NCI-H82 treated with DMSO at 0.1 percent for 48 hours (cell line): ENCODE measurements at regions not wholly inside any gene's neighbourhood (a gene's known extent, or its start where the extent isn't known, plus 50 kb on each side); places are given as distances from the start of the nearest gene placed in this dataset.
"Not testable (repeated sequence)": the region's sequence is repeated elsewhere in the genome, so short reads cannot be mapped to it uniquely, and the experiment has no call there.

Experiments used
- DNase-seq: peaks from one replicate; lab custom pipeline; 2025; ENCODE audit not compliant: unreplicated experiment; lab: John Stamatoyannopoulos, UW

GRCh38 chr5:145467446-145467845 lies 367.7 kb downstream of the PRELID2 start:
- no peak for DNase-seq

DNA sequence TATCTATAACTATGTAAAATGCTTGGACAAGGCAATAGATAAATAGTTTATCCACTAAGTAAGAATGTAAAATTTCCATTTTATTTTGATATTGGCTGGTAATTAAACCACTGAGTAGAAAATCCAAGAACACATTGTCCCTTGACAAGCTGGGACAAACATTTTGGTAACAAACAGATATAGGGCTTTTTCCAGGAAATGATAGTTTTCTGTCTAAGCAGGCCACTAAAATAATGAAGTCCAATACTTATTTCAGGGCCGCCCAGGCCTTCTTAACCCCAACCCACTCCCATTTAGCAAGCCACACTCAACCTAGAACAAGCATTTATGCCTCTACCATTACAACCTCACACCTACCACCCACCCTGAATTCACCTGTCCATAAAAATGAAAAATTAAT lies 368.6 kb downstream of the PRELID2 start:
- DNase-seq = no peak

DNA sequence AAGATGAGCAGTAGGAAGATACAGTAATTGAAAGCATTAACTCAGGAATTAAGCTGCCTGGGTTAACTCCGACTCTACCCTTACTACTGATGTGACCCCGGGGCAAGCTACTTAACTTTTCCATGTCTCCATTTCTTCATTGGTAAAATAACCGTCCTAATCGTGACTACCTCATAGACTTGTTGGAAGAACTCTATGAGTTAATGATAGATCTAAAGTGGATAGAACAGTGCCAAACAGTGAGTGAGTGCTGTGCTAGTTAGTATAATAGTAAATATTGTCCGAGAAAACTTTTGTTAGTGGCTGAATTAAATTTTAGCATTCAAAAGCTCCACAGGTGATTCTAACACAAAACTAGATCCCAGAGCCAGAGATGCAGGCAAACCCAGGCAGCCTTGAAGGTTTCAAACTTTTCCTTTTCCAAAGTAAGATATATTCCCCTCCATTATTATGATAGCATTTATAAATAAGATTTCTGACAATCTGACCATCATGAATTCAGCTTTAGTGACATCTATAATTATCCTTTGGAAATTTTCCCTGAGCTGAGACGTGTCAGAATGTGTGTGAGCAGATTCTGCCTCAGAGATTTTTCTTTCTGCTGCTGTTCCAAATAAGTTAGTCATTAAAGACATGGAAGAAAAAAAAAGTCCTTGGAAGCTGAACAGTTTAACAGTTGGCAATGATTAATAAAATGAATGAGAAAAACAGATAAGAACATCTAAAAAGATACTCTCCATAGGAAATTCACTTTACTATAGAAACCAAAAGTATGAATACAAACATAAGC lies 369.5 kb downstream of the PRELID2 start:
- no peak for DNase-seq

- no peak for DNase-seq
Measured at GRCh38 chr5:145464171-145464570, 371.0 kb downstream of the PRELID2 start.

DNA sequence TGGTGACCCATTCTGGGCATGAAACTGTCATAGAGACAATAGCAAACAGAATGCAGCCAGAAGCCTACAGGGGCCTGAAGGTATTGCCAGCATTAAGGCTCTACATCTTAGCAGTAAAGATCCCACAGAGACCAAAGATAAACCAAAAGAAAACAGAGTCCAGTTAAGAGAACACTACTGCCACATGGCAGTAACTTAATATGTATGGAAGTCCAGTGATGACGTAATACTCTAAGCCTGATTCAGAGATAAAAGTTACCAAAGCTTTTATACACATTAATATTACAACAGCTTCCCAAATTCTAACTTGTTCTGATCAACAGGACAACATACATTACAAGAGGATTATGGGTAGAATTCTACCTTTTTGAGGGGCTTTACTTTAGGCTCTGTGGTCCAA lies 371.5 kb downstream of the PRELID2 start:
- DNase-seq = no peak

GRCh38 chr5:145462525-145462924 lies 372.6 kb downstream of the PRELID2 start:
- DNase-seq = no peak

GRCh38 chr5:145450286-145450885 lies 384.8 kb downstream of the PRELID2 start:
- DNase-seq = no peak

DNA sequence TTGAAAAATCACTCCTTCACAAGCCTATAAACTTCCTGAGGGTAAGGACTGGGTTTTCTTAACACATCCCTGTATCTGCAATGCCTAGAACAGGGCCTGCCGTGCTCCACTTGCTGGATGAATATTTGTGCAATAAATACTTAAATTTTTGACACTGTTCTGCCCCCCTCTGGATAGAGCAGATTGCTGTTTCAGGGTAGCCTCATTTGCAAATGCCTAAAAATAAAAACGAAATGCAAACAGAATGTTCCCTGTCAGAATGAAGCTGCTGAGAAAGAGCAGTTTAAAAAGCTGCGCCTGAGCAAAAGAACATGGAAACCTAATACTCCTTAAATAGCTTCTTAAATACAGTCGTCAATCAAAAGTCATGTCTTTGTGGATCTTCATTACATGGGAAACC lies 385.3 kb downstream of the PRELID2 start:
- DNase-seq = no peak

- not testable (repeated sequence) for DNase-seq
Measured at GRCh38 chr5:145446875-145447274, 388.3 kb downstream of the PRELID2 start.

GRCh38 chr5:145446412-145446811 lies 388.7 kb downstream of the PRELID2 start:
- no peak for DNase-seq

DNA sequence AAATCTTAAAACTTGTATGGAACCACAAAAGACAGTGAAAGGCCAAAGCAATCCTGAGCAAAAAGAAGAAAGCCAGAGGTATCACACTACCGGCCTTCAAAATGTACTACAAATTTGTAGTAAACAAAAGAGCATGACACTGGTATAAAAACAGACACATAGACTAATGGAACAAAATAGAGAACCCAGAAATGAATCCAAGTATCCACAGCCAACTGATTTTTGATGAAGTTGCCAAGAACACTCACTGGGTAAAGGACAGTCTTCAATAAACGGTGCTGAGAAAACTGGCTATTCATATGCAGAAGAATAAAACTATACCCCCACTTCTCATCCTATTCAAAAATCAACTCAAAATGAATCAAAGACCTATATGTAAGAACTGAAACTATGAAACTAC lies 390.1 kb downstream of the PRELID2 start:
- no peak for DNase-seq

DNA sequence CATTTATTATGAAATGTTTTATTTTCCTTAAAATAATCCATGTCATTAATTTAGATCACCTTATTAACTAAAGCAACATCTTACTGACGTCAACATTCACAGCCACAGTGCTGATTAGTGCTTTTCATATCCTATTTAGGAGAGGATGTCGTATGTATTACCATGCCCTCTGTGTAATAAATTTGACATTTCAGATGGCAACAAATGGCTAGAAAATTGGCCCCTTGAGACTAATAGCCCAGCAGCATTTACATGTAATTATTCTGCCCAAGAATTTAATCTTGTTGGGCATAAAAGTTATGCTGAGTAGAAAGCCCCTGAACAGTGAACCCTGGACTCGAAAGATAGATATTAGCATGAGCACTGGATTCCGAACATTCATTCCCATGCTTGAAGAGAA lies 391.2 kb downstream of the PRELID2 start:
- no peak for DNase-seq

DNA sequence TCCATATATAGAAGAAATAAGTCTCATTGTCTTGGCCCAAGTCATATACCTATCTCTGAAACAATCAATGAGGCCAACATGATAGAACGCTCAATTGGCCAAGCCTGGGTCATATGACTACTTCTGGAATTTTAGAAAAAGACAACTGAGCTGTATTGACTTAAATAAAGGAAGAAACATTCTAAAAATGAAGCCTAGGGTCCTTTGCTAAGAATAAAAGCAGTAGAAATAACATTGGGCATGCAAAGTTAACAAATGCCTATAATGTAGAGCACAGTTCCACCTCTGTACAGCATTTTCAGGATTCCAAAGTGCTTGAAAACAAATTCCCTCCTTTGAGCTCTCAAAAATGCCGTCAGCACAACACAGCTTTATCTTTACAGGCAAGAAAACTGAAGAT lies 391.8 kb downstream of the PRELID2 start:
- DNase-seq = no peak

DNA sequence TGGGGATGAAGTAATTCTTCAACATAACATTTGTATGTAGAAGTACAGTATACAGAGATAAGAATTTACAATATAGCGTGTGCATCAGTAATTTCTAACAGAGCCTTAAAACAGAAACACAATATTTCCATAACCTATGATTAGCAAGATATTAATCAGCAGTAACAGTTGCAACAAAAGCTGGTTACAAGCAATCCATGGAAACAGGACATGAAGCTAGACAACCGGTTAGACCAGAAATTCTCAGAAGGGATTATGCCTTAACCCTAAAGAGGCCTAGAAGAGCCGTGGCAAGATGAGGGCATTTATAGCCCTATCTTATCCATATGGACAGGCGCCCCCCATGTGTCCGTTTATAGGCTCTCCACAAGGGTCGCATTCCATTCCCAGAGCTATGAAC lies 392.5 kb downstream of the PRELID2 start:
- DNase-seq = not testable (repeated sequence)

DNA sequence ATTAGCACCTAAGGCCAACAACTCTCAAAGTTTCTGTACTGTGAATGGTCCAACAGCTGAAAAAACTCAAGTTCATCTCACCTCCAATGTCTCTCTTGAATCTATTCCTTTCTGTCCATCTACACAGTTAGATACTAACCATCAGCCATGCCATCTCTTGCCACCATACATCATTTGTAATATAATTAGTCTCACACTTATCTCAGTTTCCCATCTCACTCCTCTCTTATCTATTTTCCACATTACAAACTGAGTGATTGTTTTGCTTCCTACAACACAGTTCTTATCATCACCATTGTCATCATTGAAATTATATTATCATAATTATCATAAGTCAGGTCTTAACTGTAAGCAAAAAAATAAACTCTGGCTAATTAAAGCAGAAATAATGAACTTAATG lies 393.9 kb downstream of the PRELID2 start:
- no peak for DNase-seq

- no peak for DNase-seq
Measured at GRCh38 chr5:145437627-145438026, 397.5 kb downstream of the PRELID2 start.

GRCh38 chr5:145433077-145433476 lies 402.1 kb downstream of the PRELID2 start:
- DNase-seq = no peak

DNA sequence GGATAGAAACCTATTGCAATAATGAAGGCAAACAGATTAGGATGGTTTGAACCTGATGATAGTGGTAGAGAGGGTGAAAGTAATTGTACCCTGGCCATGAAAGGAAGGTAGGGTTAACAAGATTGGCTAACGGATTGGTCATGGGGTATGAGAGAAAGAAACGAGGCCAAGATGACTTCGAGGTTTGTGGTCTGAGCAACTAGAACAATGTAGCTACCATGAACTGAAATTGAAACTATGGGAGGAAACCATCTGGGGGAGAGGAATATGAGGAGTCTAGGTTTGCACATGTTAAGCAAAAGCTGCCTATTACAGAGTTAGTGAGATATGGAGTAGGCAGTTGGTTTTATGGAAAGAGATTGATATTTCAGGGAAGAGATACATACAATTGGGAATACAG lies 406.0 kb downstream of the PRELID2 start:
- DNase-seq = no peak

GRCh38 chr5:145408048-145408341 lies 427.1 kb downstream of the PRELID2 start:
- no peak for DNase-seq

DNA sequence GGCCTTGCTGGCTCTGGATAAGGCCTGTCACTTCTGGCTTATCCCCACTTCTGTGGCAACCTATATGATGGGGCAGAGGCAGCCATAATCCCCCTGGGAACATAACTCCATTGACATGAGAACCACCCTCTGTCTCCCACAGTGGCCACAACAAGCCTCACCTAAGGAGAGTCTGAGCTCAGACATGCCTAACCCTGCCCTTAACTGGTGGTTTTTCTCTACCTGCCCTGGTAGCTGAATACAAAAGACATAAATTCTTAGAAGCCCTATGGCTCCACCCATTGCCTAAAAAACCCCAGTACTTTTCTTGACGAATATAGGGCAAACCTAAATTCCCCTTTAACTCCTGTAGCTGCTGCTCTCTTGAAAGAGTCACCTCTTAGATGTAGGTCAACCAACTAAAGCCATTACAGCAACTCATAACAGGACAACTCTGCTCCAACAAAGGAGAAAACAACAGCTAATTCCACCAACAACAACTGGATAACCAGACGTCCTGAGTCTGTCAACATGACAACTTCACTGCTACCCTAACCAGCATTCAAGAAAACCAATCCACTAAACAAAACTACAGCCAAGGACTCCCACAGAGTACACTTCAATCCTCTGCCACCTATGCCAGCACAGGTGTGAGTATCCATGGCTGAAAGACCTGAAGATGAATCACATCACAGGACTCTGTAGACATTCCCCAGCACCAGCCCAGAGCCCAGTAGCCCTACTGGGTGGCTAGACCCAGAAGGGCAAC lies 427.7 kb downstream of the PRELID2 start:
- DNase-seq = no peak

- no peak for DNase-seq
Measured at GRCh38 chr5:145403992-145404391, 431.1 kb downstream of the PRELID2 start.

DNA sequence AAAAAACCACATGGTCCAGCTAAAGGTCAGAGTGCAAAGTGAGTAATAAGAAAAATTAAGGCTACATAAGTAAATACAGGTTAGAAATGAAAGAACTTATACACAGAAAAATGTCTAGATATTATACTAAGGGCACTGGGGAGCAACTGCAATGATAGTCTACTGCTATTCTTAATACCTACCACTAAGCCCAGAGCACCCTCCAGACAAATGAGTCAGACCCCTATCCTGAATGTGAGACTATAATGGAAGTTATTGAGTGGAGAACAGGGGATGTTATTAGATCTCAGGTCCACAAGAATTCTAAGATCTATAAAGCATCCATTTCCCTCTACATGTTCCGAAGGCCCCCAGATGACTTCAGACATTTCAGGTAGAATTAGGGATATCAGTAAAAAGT lies 438.3 kb downstream of the PRELID2 start:
- no peak for DNase-seq
